AG09309 (cell line): ENCODE measurements at regions not wholly inside any gene's neighbourhood (a gene's known extent, or its start where the extent isn't known, plus 50 kb on each side); places are given as distances from the start of the nearest gene placed in this dataset.
A peak's percentile ranks its signal among the peaks of the same experiment; 100 is the strongest.

ENCODE experiments used
- DNase-seq: peaks from one replicate; pipeline ENCODE4 v3.0.0-alpha.2; 2010; ENCODE audit warnings: low read depth
- H3K4me3 ChIP-seq: 2 replicates; pipeline ENCODE4 v1.5.1; 2011; ENCODE audit warnings: mild to moderate bottlenecking, low read depth, low read length, moderate library complexity; ENCODE audit not compliant: control insufficient read depth
- TF ChIP-seq, protein P1 (sequence below): IDR thresholded peaks from 2 replicates; pipeline ENCODE4 v1.5.1; 2011; ENCODE audit warnings: mild to moderate bottlenecking, low read depth, low read length, inconsistent platforms; ENCODE audit not compliant: insufficient read depth, control insufficient read depth; ENCODE audit errors: missing control alignments

DNA sequence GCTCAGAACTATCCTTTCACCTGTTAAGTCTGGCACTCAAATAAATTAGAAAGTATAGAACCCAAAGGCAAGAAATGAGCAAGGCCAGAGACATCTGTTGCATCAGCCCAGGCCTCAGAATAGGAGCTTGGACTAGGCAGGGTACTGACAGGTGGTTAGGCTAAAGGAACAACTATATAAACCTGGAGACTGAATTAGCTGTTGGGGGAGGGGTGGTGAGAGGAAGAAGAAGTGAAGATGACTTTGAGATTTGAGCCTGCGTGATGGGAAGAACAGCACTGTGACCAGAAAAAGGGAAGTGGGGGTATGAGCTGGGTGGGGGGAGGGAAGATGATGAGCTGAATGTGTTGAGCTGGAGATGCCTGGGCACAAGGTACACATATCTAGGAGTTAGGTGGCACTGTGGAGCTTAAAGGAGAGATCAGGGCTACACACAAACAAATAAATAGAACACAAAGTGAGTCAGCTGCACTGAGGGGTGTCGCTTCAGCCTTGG lies 244.7 kb downstream of the PTEN start:
- H3K4me3 ChIP-seq, result no peak overlapping the region
- no peak for DNase-seq
- TF ChIP-seq, protein P1, sequence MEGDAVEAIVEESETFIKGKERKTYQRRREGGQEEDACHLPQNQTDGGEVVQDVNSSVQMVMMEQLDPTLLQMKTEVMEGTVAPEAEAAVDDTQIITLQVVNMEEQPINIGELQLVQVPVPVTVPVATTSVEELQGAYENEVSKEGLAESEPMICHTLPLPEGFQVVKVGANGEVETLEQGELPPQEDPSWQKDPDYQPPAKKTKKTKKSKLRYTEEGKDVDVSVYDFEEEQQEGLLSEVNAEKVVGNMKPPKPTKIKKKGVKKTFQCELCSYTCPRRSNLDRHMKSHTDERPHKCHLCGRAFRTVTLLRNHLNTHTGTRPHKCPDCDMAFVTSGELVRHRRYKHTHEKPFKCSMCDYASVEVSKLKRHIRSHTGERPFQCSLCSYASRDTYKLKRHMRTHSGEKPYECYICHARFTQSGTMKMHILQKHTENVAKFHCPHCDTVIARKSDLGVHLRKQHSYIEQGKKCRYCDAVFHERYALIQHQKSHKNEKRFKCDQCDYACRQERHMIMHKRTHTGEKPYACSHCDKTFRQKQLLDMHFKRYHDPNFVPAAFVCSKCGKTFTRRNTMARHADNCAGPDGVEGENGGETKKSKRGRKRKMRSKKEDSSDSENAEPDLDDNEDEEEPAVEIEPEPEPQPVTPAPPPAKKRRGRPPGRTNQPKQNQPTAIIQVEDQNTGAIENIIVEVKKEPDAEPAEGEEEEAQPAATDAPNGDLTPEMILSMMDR, result no peak

DNA sequence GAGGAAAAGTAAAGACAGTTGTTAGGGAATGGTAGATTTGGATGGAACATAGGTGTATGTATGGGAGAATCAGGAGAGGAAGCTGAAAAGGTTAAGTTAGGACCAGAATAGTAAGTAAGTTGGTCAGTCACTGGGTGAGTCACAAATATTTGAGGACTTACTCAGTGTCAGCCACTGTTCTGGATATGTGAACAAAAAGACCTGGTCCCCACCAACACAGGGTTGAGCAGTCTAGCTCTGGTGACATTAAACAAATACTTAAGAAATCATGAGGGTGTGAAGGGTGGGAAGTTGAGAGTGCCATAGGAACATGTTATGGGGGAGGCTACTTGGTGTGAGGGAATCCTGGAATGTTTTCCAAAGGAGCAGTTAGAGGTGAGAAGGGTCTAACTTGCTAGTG lies 246.9 kb downstream of the PTEN start:
- TF ChIP-seq, protein P1, result no peak
- DNase-seq, result no peak

DNA sequence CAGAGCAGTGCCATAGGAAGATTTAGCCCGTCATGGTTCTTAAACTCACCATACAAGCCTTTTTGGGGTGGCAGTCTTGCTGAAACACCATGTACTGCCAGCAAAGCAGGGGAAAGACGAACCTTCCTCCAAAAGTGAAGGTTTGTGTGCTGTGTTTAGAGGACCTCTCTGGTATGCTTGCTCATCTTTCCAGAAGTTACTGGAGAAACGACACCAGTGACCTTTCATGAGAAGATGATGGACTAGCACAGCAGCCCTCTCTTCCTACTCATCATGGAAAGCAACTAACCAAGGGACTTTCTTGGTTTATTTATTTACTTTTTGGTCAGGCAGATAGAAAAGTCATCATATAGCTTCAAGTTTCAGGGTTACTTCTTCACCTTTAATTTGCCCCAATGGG lies 247.4 kb downstream of the PTEN start:
- no peak overlapping the region for H3K4me3 ChIP-seq
- TF ChIP-seq, protein P1, result no peak
- DNase-seq, result no peak

More for the DNA sequence above, 246.9 kb downstream of the PTEN start:
- no peak overlapping the region for H3K4me3 ChIP-seq

DNA sequence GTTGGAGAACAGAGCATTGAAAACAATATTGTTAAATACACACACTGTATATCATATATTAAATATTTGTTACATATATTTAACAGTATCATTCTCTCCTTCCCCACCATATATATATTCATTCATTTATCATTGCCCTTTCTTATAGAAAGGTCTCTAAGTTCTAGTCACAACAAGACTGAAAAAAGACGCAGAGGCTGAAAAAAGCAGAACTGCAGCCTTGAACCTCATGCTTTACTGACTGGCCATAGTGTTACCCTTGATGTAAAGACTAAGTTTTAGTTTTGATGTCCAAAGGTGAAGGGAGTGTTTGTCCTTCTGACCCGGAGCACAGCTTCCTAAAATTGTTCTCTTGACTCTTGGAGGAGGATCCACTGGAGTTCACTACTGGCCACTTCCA lies 247.9 kb downstream of the PTEN start:
- TF ChIP-seq, protein P1, result no peak

DNA sequence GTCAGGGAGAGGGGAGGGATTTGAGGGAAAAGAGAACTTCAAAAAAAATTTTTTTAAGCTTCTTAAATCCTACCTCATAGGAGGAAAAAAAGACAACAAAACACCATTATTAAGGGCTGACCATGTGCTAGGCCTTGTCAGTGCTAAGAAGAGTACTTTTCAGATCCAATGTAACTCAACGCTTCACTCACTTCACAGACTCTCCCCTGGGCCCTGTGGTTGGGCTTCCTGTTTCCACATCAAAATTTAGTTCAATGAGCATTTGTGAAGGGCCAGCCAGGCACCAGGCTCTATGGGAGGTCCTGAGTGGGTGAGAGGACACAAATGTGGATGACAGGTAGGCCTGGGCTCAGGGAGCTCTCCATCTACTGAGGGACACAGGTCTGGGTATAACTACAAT lies 249.8 kb downstream of the PTEN start:
- no peak overlapping the region for H3K4me3 ChIP-seq
- TF ChIP-seq, protein P1, result no peak
- DNase-seq, result no peak

More for the DNA sequence above, 247.9 kb downstream of the PTEN start:
- DNase-seq, result no peak
- no peak overlapping the region for H3K4me3 ChIP-seq

DNA sequence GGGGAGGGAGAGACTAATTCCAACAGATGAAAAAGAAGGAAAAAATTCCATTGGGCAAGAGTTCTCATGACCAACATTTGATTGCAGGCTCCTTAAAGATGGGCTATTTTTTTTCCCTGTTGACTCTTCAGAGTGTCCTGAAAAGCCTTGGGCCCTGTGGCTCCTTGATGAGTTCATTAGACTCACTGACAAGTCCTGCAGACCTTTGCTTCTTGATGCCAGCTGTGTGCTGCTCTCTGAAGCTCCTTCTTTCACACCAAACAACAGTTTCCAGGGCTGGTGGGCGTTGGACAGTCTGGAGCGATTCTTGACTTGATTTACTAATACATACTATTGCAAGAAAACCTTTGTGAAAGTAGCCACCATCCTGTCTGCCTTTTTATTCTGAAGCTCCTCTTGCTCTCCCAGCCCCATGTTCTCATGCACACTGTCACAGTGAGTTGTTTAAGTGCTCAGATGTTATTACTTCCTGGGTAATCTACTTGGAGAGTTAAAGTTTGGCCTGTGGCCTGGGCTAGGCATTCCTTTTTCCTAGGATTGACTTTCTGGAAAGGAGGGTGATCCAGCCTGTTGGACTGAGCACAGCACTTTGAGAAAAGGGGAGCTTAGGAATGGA lies 250.3 kb downstream of the PTEN start:
- TF ChIP-seq, protein P1, result no peak
- H3K4me3 ChIP-seq, result no peak overlapping the region
- DNase-seq, result no peak

DNA sequence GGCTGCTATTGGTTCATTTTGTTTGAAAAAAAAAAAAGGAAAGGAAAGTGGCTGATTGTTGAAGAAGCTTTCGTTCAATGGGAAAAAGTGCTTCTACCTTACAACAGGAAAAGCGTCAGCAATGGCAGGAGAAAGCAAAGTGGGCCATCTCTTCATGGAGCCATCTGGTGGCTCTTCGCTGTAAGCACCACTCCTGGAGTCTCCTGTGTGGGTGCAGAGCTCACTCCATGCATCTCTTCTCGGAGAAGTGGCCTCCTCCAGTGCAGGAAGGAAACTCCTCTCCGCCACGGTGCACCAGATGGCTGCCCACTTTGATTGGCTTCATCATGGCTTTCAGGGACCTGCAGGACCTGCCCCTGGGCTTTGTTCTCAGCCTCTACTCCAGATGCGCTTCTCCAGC lies 250.9 kb downstream of the PTEN start:
- no peak for DNase-seq
- H3K4me3 ChIP-seq, result no peak overlapping the region
- TF ChIP-seq, protein P1, result peak; percentile 44
